ENCODE measurements at regions not wholly inside any gene's neighbourhood (a gene's known extent, or its start where the extent isn't known, plus 50 kb on each side); places are given as distances from the start of the nearest gene placed in this dataset.

DNA sequence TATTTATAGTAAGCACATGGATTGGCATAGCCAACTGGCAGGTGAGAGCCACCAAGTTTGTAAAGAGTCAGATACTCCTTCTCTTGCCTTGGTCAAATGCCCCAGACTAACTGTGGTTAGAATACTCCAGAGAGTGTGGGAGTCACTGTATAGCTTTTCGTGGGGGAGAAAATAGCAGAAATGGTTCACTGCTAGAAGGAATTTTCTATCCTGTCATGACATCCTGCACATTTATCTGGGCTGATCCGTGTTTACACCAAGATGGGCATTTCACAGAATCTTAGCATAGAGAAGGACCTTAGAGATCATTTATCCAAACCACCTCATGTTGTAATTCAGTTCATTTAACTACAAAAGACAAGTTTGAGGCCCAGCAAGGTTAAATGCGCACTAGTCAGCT lies 460.8 kb downstream of the ENC1 start:
- DNase-seq (ENCODE audit: extremely low read depth, low read depth, low spot score): no peak

DNA sequence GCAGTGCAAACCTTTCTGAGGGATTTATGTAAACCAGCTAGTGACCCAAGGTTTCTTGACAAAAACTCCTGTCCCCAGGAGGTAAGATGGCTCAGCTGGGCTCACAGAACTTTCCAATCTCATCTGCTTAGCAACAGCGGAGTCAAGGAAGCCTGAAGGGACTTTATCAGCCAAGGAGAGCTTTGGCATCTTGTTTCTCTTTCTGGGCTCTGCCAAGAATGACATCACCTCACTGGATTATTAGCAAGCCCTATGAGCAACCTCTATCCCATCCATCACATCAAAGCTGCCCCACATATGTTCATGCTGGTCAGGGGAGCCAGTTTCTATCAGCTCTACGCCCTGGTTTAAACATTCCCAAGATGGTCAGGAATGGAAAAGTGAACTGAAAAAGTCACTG lies 461.3 kb downstream of the ENC1 start:
- no peak for DNase-seq (ENCODE audit: extremely low read depth, low read depth, low spot score)

DNA sequence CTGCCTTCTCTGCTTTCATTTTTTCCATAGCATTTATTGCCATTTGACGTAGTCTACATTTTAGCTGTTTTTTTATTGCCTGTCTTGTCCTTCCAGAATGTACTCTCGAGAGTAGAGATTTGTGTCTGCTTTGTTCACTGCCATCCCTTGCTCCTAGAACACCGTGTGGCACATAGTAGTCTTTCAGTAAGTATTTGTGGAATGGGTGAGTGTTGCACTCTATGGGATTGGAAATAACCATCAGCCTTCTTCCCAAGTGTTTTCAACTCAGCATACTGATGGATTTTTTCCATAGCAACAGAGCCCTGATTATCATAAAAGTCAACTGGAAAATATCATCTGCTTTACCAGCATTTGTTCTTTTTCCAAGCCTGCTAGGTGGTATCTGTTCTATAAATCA lies 462.6 kb downstream of the ENC1 start:
- DNase-seq (ENCODE audit: extremely low read depth, low read depth, low spot score): no peak

- no peak for DNase-seq (ENCODE audit: extremely low read depth, low read depth, low spot score)
Measured at GRCh38 chr5:74174366-74174765, 466.2 kb downstream of the ENC1 start.

GRCh38 chr5:74173665-74174064 lies 466.9 kb downstream of the ENC1 start:
- DNase-seq (ENCODE audit: extremely low read depth, low read depth, low spot score): no peak

DNA sequence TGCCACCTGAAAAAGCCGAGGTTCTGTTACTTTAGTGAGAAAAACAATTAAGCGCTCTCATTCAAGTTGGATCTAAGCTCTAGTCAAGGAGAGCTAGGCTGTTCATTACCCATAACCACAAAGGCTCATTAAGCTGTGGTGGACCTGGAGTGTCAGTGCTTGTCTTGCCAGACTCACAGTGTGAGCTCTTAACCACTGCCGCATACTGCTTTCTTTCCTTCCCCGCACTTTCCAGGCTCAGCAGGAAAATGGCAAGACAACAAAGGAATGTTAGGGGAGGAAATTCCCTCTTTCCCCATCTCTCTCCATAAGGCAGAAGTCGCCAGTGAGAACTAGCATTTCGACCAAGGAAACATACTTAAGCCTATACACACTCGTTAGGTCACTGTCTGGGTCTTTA lies 467.3 kb downstream of the ENC1 start:
- DNase-seq (ENCODE audit: extremely low read depth, low read depth, low spot score): no peak

- DNase-seq (ENCODE audit: extremely low read depth, low read depth, low spot score): no peak
Measured at GRCh38 chr5:74169701-74170100, 470.8 kb downstream of the ENC1 start.

DNA sequence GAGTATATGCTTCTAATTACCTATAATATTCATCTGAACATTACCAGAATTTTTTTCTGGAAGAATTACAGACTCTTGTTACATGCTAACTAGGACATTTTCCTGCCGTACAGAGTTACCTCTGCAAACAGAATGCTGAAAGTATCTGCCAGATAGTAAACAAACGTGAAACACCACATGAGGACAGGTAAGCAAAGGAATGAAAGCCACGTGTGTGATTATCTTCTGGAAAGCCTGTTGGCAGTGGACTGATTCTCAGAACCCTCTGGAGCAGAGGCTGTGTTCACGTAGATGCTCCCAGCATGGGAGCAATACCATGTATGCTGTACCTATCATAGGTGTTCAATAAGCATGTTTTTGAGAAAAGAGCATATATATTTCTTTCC lies 472.6 kb downstream of the ENC1 start:
- DNase-seq (ENCODE audit: extremely low read depth, low read depth, low spot score): no peak

DNA sequence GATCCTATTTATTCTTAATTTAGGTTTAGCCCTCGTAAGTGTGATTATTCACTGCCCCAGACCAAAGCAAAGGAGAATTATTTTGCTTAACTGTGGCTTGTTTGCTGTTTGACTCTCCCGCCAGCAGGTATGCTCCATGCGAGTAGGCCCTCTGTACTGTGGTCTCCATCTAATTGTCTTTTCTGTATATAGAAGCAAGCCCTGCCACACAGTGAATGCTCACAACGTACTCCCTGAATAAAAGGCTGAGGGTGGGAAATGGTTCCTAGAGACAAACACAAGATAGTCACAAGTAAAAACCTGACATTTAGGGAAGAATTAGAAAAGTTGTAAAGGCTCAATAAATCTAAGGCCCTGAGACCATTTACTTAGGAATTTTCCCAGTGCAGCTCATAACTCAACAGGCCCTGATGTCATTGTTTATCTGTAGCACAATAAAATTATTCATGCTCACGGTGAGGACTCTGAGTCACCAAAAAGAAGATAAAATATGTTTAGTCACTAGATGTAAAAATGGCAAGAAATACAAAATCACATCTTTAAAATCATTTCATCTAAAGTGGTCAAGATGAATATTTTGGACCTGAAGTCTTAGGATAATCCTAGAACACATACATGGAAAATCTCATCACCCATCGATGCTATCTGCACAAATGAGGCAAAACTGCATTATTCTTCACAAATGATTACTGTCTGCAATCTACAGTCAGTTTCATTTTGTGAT lies 473.2 kb downstream of the ENC1 start:
- peak; percentile 42 for DNase-seq (ENCODE audit: extremely low read depth, low read depth, low spot score)

- peak; percentile 58 for DNase-seq (ENCODE audit: extremely low read depth, low read depth, low spot score)
Measured at GRCh38 chr5:74166064-74166463, 474.5 kb downstream of the ENC1 start.

DNA sequence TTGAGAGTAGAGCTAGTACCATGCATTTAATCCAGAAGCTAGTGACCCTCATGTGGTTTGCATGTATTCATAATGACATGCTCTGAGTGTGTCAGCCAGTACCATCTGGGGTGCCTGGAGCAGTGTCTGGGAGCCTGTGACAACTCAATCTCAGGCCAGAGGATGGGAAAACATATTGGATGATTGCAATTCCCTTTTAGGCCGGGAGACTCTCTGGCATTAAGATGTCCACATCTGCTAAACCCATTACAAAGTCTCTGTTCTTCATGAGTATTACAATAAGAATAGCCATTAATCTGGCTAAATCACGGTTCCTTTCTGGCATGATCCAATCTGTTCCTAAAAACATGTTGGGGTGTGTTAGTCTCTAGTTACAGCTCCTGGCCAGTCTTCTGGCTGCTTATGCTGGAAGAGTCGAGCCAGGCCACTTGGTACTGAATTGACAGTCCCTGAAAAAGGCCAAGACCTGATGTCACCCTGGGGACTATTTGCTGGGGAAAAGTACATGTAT lies 475.7 kb downstream of the ENC1 start:
- DNase-seq (ENCODE audit: extremely low read depth, low read depth, low spot score): no peak

GRCh38 chr5:74162524-74162923 lies 478.0 kb downstream of the ENC1 start:
- no peak for DNase-seq (ENCODE audit: extremely low read depth, low read depth, low spot score)

GRCh38 chr5:74161170-74161569 lies 479.4 kb downstream of the ENC1 start:
- DNase-seq (ENCODE audit: extremely low read depth, low read depth, low spot score): no peak

DNA sequence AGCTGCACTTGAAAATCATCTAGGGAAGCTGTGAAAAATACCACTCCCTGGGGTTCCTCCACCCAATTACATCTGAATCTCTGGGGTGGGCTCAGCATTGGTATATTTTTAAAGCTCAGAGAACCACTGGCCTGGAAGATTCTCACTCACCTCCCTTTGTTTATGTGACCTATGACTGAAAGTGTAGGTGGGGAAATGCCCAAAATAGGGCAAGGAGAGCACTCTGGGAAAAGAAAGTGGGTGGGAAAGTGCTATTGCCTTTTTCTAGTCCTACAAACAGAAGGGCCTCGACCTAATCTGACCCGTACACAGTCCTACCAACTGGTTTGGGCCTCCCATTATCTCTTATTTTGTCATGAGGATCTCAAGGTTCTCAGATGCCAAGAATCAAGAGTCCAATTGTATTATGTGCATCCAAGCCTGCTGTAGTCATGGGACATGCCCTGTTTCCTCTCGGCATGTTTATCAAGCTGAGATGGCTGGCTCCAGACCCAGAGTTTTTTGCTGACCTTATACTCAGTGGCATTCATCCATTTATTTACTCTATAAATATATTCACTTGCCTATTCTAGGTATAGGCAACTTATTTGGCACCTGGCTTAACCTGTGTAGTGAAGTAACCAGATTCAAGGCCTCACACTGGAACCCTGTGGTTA lies 483.7 kb downstream of the ENC1 start:
- DNase-seq (ENCODE audit: extremely low read depth, low read depth, low spot score): no peak

DNA sequence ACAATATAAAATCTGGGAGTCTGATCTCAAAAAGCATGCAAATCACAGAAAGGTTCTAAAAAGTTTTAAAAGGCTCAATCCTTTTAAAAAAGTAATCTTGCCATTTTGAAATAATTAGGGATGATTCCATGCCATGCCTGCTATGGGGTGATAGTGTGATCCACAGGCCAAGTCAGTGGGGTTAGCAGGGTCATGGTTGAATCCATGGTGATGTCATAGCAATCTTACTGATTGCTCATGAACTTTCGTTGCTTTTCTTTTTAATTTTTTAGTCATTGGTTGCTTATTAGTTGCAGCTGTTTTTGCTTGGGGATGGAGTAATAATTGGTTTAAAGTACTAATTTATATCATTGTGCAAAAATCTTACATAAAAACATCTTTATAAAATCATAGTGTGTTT lies 485.0 kb downstream of the ENC1 start:
- DNase-seq (ENCODE audit: extremely low read depth, low read depth, low spot score): no peak

DNA sequence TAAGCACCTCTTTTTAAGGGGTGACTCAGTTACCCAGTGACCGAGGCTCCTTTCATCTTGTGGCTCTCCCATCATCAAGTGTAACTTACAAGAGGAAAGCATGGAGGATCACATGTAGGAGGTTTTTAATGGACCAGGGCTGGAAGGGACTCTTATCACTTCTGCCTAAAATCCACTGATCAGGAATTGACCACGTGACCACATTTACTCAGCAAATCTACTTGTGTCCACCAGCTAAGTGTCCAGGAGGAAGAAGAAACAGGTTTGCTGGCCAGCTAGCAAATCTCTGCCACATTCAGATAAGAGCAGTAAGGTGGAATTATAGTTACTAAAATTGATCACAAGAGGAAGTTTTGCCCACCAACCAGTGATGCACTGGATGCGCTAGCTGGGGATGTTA lies 486.0 kb downstream of the ENC1 start:
- DNase-seq (ENCODE audit: extremely low read depth, low read depth, low spot score): no peak

DNA sequence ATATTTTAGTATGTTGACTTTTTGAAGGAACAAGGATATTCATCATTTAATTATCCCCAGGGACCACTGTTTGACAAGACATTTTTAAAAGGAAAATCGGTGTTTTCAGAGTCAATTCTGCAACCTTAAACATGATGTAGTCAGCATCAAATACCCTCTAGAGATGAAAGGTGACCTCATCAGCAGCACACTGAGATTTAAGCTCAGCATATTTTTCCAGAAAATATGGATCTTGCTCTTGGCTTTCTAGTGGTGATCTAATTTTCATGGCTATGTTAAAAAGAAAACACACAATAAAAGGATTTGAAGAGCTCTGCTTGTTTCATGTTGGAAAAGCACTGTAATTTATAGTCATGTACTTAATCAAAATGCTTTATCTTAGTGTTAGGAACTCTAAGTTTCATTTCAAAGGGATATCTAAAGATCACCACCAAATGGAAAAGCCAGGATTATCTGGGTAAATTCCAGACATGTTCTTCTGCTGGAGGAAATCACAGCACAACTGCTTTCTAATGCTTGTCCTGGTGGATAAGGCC lies 487.2 kb downstream of the ENC1 start:
- DNase-seq (ENCODE audit: extremely low read depth, low read depth, low spot score): no peak

GRCh38 chr5:74152625-74153254 lies 487.8 kb downstream of the ENC1 start:
- no peak for DNase-seq (ENCODE audit: extremely low read depth, low read depth, low spot score)

DNA sequence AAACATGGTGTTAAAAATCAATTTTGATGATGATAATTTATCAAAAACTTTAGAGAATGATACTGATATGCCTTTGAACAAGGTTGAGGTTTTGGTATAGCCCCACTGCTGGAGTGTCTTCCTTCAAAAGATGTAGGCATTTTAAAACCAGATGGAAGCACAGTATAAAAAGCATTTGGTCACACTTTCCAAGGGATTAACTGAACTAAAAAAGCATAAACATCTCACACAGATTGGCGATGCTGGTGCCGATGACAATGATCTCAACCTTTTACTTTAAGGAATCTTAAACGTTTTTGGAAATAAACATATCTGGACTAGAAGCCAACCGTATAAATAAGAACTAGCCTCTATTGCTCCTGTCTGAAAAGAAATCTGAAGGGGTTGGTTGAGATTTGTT lies 488.4 kb downstream of the ENC1 start:
- DNase-seq (ENCODE audit: extremely low read depth, low read depth, low spot score): no peak

GRCh38 chr5:74149395-74149794 lies 491.1 kb downstream of the ENC1 start:
- no peak for DNase-seq (ENCODE audit: extremely low read depth, low read depth, low spot score)

DNA sequence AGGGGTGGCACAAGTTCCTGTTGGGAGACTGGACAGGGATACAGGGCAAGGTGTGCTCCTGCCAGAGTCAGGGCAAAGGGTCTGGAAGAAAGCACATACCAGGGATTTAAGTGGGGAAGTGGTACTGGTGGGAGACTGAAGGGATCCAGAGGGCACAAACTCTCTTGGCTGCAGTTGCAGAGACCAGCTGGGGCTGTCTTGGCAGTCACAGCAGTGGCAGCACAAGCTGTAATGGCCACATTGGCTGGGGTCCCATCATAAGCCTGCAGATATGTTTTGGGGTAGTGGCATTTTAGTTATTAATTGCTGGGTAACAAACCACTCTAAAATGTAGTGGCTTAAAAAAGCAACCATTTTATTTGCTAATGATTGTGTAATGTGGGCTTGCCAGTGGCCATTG lies 492.2 kb downstream of the ENC1 start:
- DNase-seq (ENCODE audit: extremely low read depth, low read depth, low spot score): no peak

DNA sequence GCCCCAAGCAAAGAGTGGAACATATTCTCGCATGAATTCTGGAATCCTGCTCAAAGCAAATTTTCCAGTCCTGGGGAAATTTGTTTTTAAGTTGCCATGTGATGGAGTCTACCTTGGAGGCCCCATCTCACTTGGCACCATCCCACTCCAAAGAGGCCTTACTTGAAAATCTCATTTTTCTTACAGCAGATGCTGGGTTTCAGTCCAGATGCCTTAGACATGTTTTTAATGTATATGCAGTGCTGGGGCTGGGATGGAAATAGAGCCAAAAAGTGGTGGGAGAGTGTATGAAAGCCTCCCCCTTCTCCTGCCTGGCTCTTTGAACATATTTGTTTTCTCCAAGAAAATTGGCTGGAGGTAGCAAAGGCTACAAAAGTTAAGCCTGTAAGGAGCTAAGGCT lies 493.7 kb downstream of the ENC1 start:
- DNase-seq (ENCODE audit: extremely low read depth, low read depth, low spot score): no peak

All from glomerular endothelial cell (primary cell).